ENCODE measurements at regions not wholly inside any gene's neighbourhood (a gene's known extent, or its start where the extent isn't known, plus 50 kb on each side); places are given as distances from the start of the nearest gene placed in this dataset.
A peak's percentile ranks its signal among the peaks of the same experiment; 100 is the strongest.

DNA sequence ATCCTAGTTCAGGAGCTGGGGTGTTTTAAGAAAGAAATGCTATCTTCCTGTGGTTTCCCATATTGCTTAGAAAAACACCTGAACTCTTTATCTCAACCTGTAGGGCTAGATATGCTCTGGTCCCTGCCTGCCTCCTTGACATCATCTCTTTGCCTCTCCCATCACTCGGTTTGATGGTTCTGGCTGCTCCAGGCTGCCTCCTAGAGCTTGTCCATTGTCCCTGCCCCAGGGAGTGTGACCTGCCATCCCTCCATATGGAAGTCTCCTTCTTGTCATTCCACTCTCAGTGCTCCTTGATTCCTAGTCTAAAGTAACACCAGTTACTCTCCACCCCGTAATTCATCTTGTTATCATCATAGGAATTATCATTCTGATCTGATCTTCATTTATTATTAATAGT is 369.0 kb upstream of the EEF2KMT start:
- no TSS peak for BruUV-seq (replicated peaks)
- no peak overlapping the region for H3K4me2 ChIP-seq (ENCODE audit: low read depth, low read length)
- H3K36me3 ChIP-seq (replicated peaks in 1 of 2; ENCODE audit: control insufficient read depth in 1 of 2, insufficient read depth in 2 of 2, low read length in 2 of 2) = no peaks in the 10 kb centered on the region
- WGBS (ENCODE audit: low lambda C conversion rate) = 5% methylated on average over 2 of the region's 2 CpGs
- POLR2A ChIA-PET = no interaction called here
- in situ Hi-C loops (cut with HindIII; ENCODE audit: extremely low pct_ligation_motif_present, low pct_unique_long_range_greater_than_20kb) = no loop called here
- H2AFZ ChIP-seq (ENCODE audit: low read length) = no peak overlapping the region
- H3K27me3 ChIP-seq (ENCODE audit: control insufficient read depth in 1 of 2, insufficient read depth in 2 of 2, low read length in 2 of 2) = peaks cover 0 to 22% of the 10 kb centered on the region in 2 experiments; a peak in 3 of 5 replicates
- FAIRE-seq (no peak), ATAC-seq (peak; percentile 36; the same call in 2 of the 3 replicates), DNase-seq (ENCODE audit: low spot score) (no peak)
- CTCF ChIA-PET (ENCODE audit: low intra/inter-chr PET ratio, low total read pairs) = interaction anchor here (0.8 kb wide), 1 partner anchor 50 kb away, joined by 3 read pairs; no protein-coding TSS in a partner anchor
- intact Hi-C loops (cut with micrococcal nuclease; ENCODE audit: unreplicated experiment) = no loop called here
- TF ChIP-seq, protein P1, sequence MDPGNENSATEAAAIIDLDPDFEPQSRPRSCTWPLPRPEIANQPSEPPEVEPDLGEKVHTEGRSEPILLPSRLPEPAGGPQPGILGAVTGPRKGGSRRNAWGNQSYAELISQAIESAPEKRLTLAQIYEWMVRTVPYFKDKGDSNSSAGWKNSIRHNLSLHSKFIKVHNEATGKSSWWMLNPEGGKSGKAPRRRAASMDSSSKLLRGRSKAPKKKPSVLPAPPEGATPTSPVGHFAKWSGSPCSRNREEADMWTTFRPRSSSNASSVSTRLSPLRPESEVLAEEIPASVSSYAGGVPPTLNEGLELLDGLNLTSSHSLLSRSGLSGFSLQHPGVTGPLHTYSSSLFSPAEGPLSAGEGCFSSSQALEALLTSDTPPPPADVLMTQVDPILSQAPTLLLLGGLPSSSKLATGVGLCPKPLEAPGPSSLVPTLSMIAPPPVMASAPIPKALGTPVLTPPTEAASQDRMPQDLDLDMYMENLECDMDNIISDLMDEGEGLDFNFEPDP (CRISPR knock-in tag; conservative IDR thresholded peaks at IDR 0.05) = no peak
- TF ChIP-seq NCOA5 (CRISPR knock-in tag; IDR thresholded peaks at IDR 0.05) = no peak
- no peak for TF ChIP-seq NFKBIZ (CRISPR knock-in tag; IDR thresholded peaks at IDR 0.05)
- no peak for TF ChIP-seq ZNF589 (CRISPR knock-in tag; conservative IDR thresholded peaks at IDR 0.05)
- TF ChIP-seq ZNF775 (CRISPR knock-in tag; IDR thresholded peaks at IDR 0.05; ENCODE audit: borderline replicate concordance) = no peak
- TF ChIP-seq ZBTB7B (CRISPR knock-in tag; IDR thresholded peaks at IDR 0.05) = no peak
- TF ChIP-seq, protein P2, sequence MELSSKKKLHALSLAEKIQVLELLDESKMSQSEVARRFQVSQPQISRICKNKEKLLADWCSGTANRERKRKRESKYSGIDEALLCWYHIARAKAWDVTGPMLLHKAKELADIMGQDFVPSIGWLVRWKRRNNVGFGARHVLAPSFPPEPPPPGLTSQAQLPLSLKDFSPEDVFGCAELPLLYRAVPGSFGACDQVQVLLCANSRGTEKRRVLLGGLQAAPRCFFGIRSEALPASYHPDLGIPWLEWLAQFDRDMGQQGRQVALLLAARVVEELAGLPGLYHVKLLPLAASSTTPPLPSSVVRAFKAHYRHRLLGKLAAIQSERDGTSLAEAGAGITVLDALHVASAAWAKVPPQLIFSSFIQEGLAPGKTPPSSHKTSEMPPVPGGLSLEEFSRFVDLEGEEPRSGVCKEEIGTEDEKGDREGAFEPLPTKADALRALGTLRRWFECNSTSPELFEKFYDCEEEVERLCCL (CRISPR knock-in tag; IDR thresholded peaks at IDR 0.05; ENCODE audit: borderline replicate concordance) = no peak
- TF ChIP-seq HCFC1 (IDR thresholded peaks at IDR 0.05; ENCODE audit: low read depth, low read length) = no peak
- TF ChIP-seq GATAD2A (CRISPR knock-in tag; IDR thresholded peaks at IDR 0.05) = no peak
- no peak for TF ChIP-seq MAF1 (CRISPR knock-in tag; IDR thresholded peaks at IDR 0.05; ENCODE audit: borderline replicate concordance)
- H4K20me1 ChIP-seq (ENCODE audit: insufficient read depth, low read length) = no peaks in the 10 kb centered on the region
- no peaks in the 10 kb centered on the region for H3K4me1 ChIP-seq (ENCODE audit: insufficient read depth, low read length)
- no peak overlapping the region for H3K27ac ChIP-seq (ENCODE audit: extremely low read length, insufficient read depth, low read length)
- no peak overlapping the region for H3K4me3 ChIP-seq (replicated peaks in 1 of 3; ENCODE audit: insufficient read depth in 1 of 3, low read depth in 2 of 3, low read length in 3 of 3)
- H3K79me2 ChIP-seq (ENCODE audit: insufficient read depth, low read length) = no peaks in the 10 kb centered on the region
- no peak overlapping the region for H3K9ac ChIP-seq (ENCODE audit: insufficient read depth, low read depth, low read length)
- H3K9me3 ChIP-seq (ENCODE audit: low read length) = no peaks in the 10 kb centered on the region

Data from HepG2 (cell line).